Endothelial cell of umbilical vein (primary cell): ENCODE measurements at regions not wholly inside any gene's neighbourhood (a gene's known extent, or its start where the extent isn't known, plus 50 kb on each side); places are given as distances from the start of the nearest gene placed in this dataset.

Experiments used
- POLR2A ChIP-seq: IDR thresholded peaks from 2 replicates; pipeline ENCODE4 v1.6.1; 2012; ENCODE audit warnings: low read depth, mild to moderate bottlenecking, control low read depth, low read length
- TF ChIP-seq, protein P1 (sequence below), 2 donors: IDR thresholded peaks; 1 replicate in 1 of 2; 2 replicates in 1 of 2; pipeline ENCODE4 v1.5.1; 2011; ENCODE audit warnings: low read length in 2 of 2, mild to moderate bottlenecking in 2 of 2, moderate library complexity in 2 of 2, control low read depth in 1 of 2, inconsistent platforms in 1 of 2, low read depth in 1 of 2; ENCODE audit not compliant: insufficient read depth in 1 of 2; ENCODE audit errors: extremely low read depth in 1 of 2

DNA sequence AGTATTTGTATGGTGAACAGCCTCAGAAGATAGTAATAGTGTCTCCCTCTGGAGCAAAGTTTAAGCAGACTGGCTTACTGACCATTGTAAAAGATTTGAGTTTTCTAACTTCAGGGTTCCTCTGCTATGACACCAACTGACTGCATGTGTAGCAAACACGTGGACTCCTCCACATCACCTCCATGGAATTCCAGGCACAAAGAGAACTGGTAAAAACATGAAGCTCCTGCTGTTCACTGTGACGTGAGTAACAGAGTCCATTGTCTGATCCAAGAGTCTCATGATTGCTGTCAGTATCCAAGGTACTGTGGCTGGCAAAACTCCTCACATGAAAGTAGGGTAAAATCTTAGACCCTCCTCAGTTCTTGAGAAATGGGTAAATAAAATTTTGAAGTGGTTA, 107.6 kb upstream of the FAM9B start:
- no peak for TF ChIP-seq POLR2A
- TF ChIP-seq, protein P1, sequence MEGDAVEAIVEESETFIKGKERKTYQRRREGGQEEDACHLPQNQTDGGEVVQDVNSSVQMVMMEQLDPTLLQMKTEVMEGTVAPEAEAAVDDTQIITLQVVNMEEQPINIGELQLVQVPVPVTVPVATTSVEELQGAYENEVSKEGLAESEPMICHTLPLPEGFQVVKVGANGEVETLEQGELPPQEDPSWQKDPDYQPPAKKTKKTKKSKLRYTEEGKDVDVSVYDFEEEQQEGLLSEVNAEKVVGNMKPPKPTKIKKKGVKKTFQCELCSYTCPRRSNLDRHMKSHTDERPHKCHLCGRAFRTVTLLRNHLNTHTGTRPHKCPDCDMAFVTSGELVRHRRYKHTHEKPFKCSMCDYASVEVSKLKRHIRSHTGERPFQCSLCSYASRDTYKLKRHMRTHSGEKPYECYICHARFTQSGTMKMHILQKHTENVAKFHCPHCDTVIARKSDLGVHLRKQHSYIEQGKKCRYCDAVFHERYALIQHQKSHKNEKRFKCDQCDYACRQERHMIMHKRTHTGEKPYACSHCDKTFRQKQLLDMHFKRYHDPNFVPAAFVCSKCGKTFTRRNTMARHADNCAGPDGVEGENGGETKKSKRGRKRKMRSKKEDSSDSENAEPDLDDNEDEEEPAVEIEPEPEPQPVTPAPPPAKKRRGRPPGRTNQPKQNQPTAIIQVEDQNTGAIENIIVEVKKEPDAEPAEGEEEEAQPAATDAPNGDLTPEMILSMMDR (IDR thresholded peaks at IDR 0.05; ENCODE audit: extremely low read depth in 1 of 2, insufficient read depth in 1 of 2, low read depth in 1 of 2, low read length in 2 of 2): no peak
